ENCODE measurements at regions not wholly inside any gene's neighbourhood (a gene's known extent, or its start where the extent isn't known, plus 50 kb on each side); places are given as distances from the start of the nearest gene placed in this dataset.
"Not testable (repeated sequence)": the region's sequence is repeated elsewhere in the genome, so short reads cannot be mapped to it uniquely, and the experiment has no call there.

DNA sequence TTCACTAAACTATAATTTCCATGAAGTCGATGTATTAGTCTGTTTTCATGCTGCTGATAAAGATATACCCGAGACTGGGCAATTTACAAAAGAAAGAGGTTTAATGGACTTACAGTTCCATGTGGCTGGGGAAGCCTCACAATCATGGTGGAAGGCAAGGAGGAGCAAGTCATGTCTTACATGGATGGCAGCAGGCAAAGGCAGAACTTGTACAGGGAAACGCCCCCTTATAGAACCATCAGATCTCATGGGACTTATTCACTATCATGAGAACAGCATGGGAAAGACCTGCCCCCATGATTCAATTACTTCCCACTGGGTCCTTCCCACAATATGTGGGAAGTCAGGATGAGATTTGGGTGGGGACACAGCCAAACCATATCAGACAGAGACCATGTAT is 141.6 kb downstream of the SLC38A4 start:
- H3K9me1 ChIP-seq (ENCODE audit: insufficient read depth, low read length); H3K4me3 ChIP-seq (ENCODE audit: insufficient read depth, low read depth, low read length); H3K27ac ChIP-seq (ENCODE audit: insufficient read depth, low read length); H3K56ac ChIP-seq (ENCODE audit: extremely low read depth, insufficient read depth, low read length); POLR2A ChIA-PET (ENCODE audit: unreplicated experiment); H3K9me3 ChIP-seq (ENCODE audit: control insufficient read depth, insufficient read depth, low read length); H3K18ac ChIP-seq (ENCODE audit: low read depth, low read length); H4K5ac ChIP-seq (ENCODE audit: low read depth, low read length); H3K4ac ChIP-seq (ENCODE audit: low read depth, low read length); H3K36me3 ChIP-seq (ENCODE audit: control insufficient read depth, insufficient read depth, low read length); H3K9ac ChIP-seq (ENCODE audit: low read depth, low read length); H3K27me3 ChIP-seq (ENCODE audit: control insufficient read depth, insufficient read depth, low read length); H2BK20ac ChIP-seq (ENCODE audit: low read depth, low read length); BruUV-seq (replicated peaks); H2AFZ ChIP-seq (replicated peaks; ENCODE audit: low read length, poor library complexity); dilution Hi-C loops (cut with HindIII; ENCODE audit: low sequenced_read_pairs, unreplicated experiment); H2BK15ac ChIP-seq (ENCODE audit: low read depth, low read length); H2BK120ac ChIP-seq (ENCODE audit: low read depth, low read length); H2AK9ac ChIP-seq (replicated peaks; ENCODE audit: low read depth, low read length, poor library complexity); H3K79me1 ChIP-seq (ENCODE audit: low read depth in 1 of 2, low read length in 2 of 2); H3K14ac ChIP-seq (replicated peaks; ENCODE audit: low read depth, low read length); H2BK5ac ChIP-seq (ENCODE audit: low read depth, low read length, poor library complexity, severe bottlenecking); H3K4me2 ChIP-seq (ENCODE audit: low read depth, low read length); intact Hi-C loops (cut with micrococcal nuclease); H4K8ac ChIP-seq (ENCODE audit: low read depth in 2 of 2, low read length in 2 of 2); H4K91ac ChIP-seq (ENCODE audit: insufficient read depth, low read depth, low read length); CTCF ChIA-PET; DNase-seq; H3K23ac ChIP-seq (ENCODE audit: low read depth, low read length); H2AK5ac ChIP-seq (ENCODE audit: low read depth, low read length); H3K4me1 ChIP-seq (ENCODE audit: control insufficient read depth, insufficient read depth, low read length); H4K20me1 ChIP-seq (ENCODE audit: insufficient read depth, low read length); ATAC-seq (ENCODE audit: low read depth): not testable (repeated sequence)
- WGBS, 2 experiments (ENCODE audit: extremely low coverage in 2 of 2, insufficient read length in 1 of 2), result no CpG with 5 or more reads among the region's 3 CpGs
- in situ Hi-C loops (cut with MboI; ENCODE audit: low sequenced_read_pairs), result loop anchor here (25.0 kb wide), 2 partner anchors 253 to 522 kb away; no protein-coding TSS in a partner anchor

All from IMR-90 (cell line).